ENCODE measurements at regions not wholly inside any gene's neighbourhood (a gene's known extent, or its start where the extent isn't known, plus 50 kb on each side); places are given as distances from the start of the nearest gene placed in this dataset.

DNA sequence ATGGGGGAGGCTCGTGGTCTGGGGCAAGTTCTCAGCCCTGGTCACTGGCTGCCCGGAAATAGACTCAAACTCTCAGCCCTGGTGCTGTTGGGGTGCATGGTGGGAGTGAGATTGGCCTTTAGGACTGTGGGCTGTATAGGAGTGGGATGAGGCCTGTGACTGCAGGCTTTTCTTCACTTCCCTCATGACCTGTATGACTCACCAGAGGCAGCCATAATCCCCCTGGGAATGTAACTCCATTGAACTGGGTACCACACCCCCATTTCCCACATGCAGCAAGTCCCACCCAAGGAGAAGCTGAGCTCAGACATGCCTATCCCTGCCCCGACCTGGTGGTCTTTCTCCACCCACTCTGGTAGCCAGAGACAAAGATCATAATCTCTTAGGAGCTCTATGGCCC lies 177.7 kb upstream of the OSR1 start:
- TF ChIP-seq, protein P1, sequence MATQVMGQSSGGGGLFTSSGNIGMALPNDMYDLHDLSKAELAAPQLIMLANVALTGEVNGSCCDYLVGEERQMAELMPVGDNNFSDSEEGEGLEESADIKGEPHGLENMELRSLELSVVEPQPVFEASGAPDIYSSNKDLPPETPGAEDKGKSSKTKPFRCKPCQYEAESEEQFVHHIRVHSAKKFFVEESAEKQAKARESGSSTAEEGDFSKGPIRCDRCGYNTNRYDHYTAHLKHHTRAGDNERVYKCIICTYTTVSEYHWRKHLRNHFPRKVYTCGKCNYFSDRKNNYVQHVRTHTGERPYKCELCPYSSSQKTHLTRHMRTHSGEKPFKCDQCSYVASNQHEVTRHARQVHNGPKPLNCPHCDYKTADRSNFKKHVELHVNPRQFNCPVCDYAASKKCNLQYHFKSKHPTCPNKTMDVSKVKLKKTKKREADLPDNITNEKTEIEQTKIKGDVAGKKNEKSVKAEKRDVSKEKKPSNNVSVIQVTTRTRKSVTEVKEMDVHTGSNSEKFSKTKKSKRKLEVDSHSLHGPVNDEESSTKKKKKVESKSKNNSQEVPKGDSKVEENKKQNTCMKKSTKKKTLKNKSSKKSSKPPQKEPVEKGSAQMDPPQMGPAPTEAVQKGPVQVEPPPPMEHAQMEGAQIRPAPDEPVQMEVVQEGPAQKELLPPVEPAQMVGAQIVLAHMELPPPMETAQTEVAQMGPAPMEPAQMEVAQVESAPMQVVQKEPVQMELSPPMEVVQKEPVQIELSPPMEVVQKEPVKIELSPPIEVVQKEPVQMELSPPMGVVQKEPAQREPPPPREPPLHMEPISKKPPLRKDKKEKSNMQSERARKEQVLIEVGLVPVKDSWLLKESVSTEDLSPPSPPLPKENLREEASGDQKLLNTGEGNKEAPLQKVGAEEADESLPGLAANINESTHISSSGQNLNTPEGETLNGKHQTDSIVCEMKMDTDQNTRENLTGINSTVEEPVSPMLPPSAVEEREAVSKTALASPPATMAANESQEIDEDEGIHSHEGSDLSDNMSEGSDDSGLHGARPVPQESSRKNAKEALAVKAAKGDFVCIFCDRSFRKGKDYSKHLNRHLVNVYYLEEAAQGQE (IDR thresholded peaks at IDR 0.05; ENCODE audit: insufficient read depth in 1 of 2, low read depth in 2 of 2, low read length in 2 of 2), result no peak
- TF ChIP-seq POLR2AphosphoS5 (IDR thresholded peaks at IDR 0.05; ENCODE audit: low read depth, low read length), result no peak

All from PFSK-1 (cell line).